ENCODE measurements at regions not wholly inside any gene's neighbourhood (a gene's known extent, or its start where the extent isn't known, plus 50 kb on each side); places are given as distances from the start of the nearest gene placed in this dataset.

DNA sequence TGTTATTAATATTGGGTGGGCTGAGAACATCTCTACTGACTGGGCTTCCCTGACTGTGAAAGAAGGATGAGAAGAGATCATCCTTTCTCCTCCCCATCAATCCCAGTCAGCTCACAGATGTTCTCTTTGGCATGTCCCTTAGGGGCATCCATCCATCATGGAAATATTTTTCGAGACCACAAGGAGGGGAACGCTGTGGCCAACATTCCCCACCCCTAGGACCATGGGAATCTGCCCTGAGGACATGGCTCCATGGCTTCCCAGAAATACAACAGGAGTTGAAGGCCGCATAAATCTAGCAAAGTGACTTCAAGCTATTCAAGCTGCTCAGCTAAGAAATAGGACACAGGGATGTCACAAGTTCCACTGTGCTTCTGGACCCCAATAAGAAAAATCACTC is 456.8 kb downstream of the MED13L start:
- TF ChIP-seq, protein P1, sequence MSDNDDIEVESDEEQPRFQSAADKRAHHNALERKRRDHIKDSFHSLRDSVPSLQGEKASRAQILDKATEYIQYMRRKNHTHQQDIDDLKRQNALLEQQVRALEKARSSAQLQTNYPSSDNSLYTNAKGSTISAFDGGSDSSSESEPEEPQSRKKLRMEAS (IDR thresholded peaks at IDR 0.05; ENCODE audit: low read depth, low read length), result no peak
- TF ChIP-seq POLR2A (IDR thresholded peaks at IDR 0.05; ENCODE audit: extremely low read depth, insufficient read length), result no peak
- no peak for TF ChIP-seq MYC (IDR thresholded peaks at IDR 0.05; ENCODE audit: low read depth, low read length)
- no peak for TF ChIP-seq CTCF (IDR thresholded peaks at IDR 0.05; ENCODE audit: low read depth, low read length)
- H3K4me3 ChIP-seq (ENCODE audit: low read depth, low read length), result no peak overlapping the region
- DNase-seq (ENCODE audit: low read depth), result no peak

DNA sequence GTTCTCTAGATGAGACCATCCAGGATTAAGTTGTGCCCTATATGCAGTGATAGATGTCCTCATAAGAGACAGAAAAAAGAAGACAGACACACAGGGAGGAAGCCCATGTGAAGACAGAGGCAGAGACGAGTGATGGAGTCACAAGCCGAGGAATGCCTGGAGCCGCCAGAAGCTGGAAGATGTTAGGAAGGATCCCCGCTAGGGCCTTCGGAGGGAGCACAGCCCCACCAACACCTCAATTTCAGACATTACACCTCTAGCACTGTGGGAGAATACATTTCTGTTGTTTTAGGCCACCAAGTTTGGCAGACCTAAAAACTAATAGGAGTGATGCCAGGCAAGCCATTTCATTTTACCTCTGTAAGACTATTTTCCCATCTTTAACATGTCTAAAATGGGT is 458.5 kb downstream of the MED13L start:
- no peak for TF ChIP-seq MYC (IDR thresholded peaks at IDR 0.05; ENCODE audit: low read depth, low read length)
- no peak overlapping the region for H3K4me3 ChIP-seq (ENCODE audit: low read depth, low read length)
- no peak for DNase-seq (ENCODE audit: low read depth)

DNA sequence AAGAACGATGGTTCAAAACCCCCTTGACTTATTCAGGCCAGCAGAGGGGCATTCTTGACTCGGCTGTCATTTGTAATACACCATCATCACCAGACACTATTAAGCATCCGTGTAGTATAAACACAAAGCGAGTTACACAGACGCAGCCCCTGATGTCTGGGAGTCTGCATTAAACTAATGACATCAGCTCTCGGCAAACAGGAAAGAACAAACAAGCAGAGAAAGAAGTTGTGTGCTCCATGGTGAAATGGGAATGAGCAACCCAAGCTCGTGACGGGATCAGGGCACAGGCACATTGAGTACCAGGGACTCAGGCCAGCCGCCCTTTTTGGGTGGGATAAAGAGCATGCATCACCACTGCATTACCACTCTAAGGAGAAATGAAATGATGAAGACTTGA is 460.1 kb downstream of the MED13L start:
- no peak for DNase-seq (ENCODE audit: low read depth)
- no peak for TF ChIP-seq POLR2A (IDR thresholded peaks at IDR 0.05; ENCODE audit: extremely low read depth, insufficient read length)
- H3K4me3 ChIP-seq (ENCODE audit: low read depth, low read length), result no peak overlapping the region

- H3K4me3 ChIP-seq (ENCODE audit: low read depth, low read length), result no peak overlapping the region
- DNase-seq (ENCODE audit: low read depth), result no peak
- TF ChIP-seq, protein P1 (IDR thresholded peaks at IDR 0.05; ENCODE audit: low read depth, low read length), result no peak
- TF ChIP-seq POLR2A (IDR thresholded peaks at IDR 0.05; ENCODE audit: extremely low read depth, insufficient read length) (no peak), CTCF (IDR thresholded peaks at IDR 0.05; ENCODE audit: low read depth, low read length) (no peak), MYC (IDR thresholded peaks at IDR 0.05; ENCODE audit: low read depth, low read length) (no peak)
Observed at GRCh38 chr12:115815924-115816323, 461.6 kb downstream of the MED13L start.

DNA sequence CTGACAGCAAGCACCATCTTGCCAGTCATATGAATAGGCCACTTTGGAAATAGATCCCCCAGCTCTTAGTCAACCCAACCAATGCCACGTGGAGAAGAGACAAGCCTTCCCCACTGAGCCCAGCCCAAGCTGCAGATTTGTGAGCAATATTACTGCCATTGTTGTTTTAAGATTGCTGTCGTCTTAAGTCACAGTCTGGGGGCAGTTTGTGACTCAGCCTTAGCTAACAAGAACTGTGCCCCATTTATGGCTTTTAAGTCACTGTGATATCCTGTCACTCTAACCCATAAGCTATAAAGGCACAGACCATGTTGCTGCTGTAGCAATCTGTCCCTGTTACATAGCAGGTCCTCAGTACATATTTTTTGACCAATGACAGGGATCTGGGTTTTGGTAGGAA is 464.2 kb downstream of the MED13L start:
- no peak for TF ChIP-seq CTCF (IDR thresholded peaks at IDR 0.05; ENCODE audit: low read depth, low read length)
- no peak for TF ChIP-seq POLR2A (IDR thresholded peaks at IDR 0.05; ENCODE audit: extremely low read depth, insufficient read length)
- TF ChIP-seq MYC (IDR thresholded peaks at IDR 0.05; ENCODE audit: low read depth, low read length), result no peak
- TF ChIP-seq, protein P1 (IDR thresholded peaks at IDR 0.05; ENCODE audit: low read depth, low read length), result no peak
- no peak overlapping the region for H3K4me3 ChIP-seq (ENCODE audit: low read depth, low read length)
- no peak for DNase-seq (ENCODE audit: low read depth)

GRCh38 chr12:115811929-115812328 is 465.6 kb downstream of the MED13L start:
- H3K4me3 ChIP-seq (ENCODE audit: low read depth, low read length), result no peak overlapping the region
- TF ChIP-seq MYC (IDR thresholded peaks at IDR 0.05; ENCODE audit: low read depth, low read length), result no peak
- no peak for TF ChIP-seq POLR2A (IDR thresholded peaks at IDR 0.05; ENCODE audit: extremely low read depth, insufficient read length)
- no peak for TF ChIP-seq CTCF (IDR thresholded peaks at IDR 0.05; ENCODE audit: low read depth, low read length)
- TF ChIP-seq, protein P1 (IDR thresholded peaks at IDR 0.05; ENCODE audit: low read depth, low read length), result no peak
- DNase-seq (ENCODE audit: low read depth), result no peak

GRCh38 chr12:115811045-115811444 is 466.4 kb downstream of the MED13L start:
- no peak overlapping the region for H3K4me3 ChIP-seq (ENCODE audit: low read depth, low read length)
- TF ChIP-seq POLR2A (IDR thresholded peaks at IDR 0.05; ENCODE audit: extremely low read depth, insufficient read length), result no peak
- TF ChIP-seq MYC (IDR thresholded peaks at IDR 0.05; ENCODE audit: low read depth, low read length), result no peak
- no peak for TF ChIP-seq CTCF (IDR thresholded peaks at IDR 0.05; ENCODE audit: low read depth, low read length)
- TF ChIP-seq, protein P1 (IDR thresholded peaks at IDR 0.05; ENCODE audit: low read depth, low read length), result no peak

More at GRCh38 chr12:115811045-115811444, 466.4 kb downstream of the MED13L start:
- DNase-seq (ENCODE audit: low read depth), result no peak
